ENCODE measurements at regions not wholly inside any gene's neighbourhood (a gene's known extent, or its start where the extent isn't known, plus 50 kb on each side); places are given as distances from the start of the nearest gene placed in this dataset.
"Not testable (repeated sequence)": the region's sequence is repeated elsewhere in the genome, so short reads cannot be mapped to it uniquely, and the experiment has no call there.

- DNase-seq: no peak
Observed at GRCh38 chr13:59270327-59270726, 893.4 kb downstream of the DIAPH3 start.

- no peak for DNase-seq
Observed at GRCh38 chr13:59274958-59275727, 888.6 kb downstream of the DIAPH3 start.

- no peak for DNase-seq
Observed at GRCh38 chr13:59276436-59276835, 887.3 kb downstream of the DIAPH3 start.

GRCh38 chr13:59277106-59277505 lies 886.6 kb downstream of the DIAPH3 start:
- no peak for DNase-seq

- DNase-seq: no peak
Observed at GRCh38 chr13:59279028-59279427, 884.7 kb downstream of the DIAPH3 start.

GRCh38 chr13:59279576-59279975 lies 884.2 kb downstream of the DIAPH3 start:
- DNase-seq: no peak

- no peak for DNase-seq
Observed at GRCh38 chr13:59280297-59280696, 883.4 kb downstream of the DIAPH3 start.

- DNase-seq: no peak
Observed at GRCh38 chr13:59281453-59281852, 882.3 kb downstream of the DIAPH3 start.

- not testable (repeated sequence) for DNase-seq
Observed at GRCh38 chr13:59292240-59292639, 871.5 kb downstream of the DIAPH3 start.

GRCh38 chr13:59299584-59299983 lies 864.1 kb downstream of the DIAPH3 start:
- DNase-seq: no peak

- no peak for DNase-seq
Observed at GRCh38 chr13:59300355-59301173, 863.2 kb downstream of the DIAPH3 start.

GRCh38 chr13:59301174-59301567 lies 862.6 kb downstream of the DIAPH3 start:
- DNase-seq: no peak

GRCh38 chr13:59303433-59303832 lies 860.3 kb downstream of the DIAPH3 start:
- no peak for DNase-seq

- DNase-seq: no peak
Observed at GRCh38 chr13:59304596-59304995, 859.1 kb downstream of the DIAPH3 start.

GRCh38 chr13:59305896-59306295 lies 857.8 kb downstream of the DIAPH3 start:
- DNase-seq: no peak

- no peak for DNase-seq
Observed at GRCh38 chr13:59312776-59313175, 851.0 kb downstream of the DIAPH3 start.

- DNase-seq: peak; percentile 72
Observed at GRCh38 chr13:59318320-59318930, 845.3 kb downstream of the DIAPH3 start.

GRCh38 chr13:59319276-59319675 lies 844.5 kb downstream of the DIAPH3 start:
- DNase-seq: no peak

GRCh38 chr13:59320021-59320420 lies 843.7 kb downstream of the DIAPH3 start:
- DNase-seq: no peak

GRCh38 chr13:59324401-59324800 lies 839.3 kb downstream of the DIAPH3 start:
- not testable (repeated sequence) for DNase-seq

- DNase-seq: no peak
Observed at GRCh38 chr13:59326717-59327116, 837.0 kb downstream of the DIAPH3 start.

GRCh38 chr13:59330764-59331163 lies 833.0 kb downstream of the DIAPH3 start:
- no peak for DNase-seq

- no peak for DNase-seq
Observed at GRCh38 chr13:59332966-59333365, 830.8 kb downstream of the DIAPH3 start.

GRCh38 chr13:59337070-59337469 lies 826.7 kb downstream of the DIAPH3 start:
- no peak for DNase-seq

All from NCI-H2171 (cell line).